BJ (cell line): ENCODE measurements at regions not wholly inside any gene's neighbourhood (a gene's known extent, or its start where the extent isn't known, plus 50 kb on each side); places are given as distances from the start of the nearest gene placed in this dataset.

Source experiments
- CTCF ChIA-PET: fragments of 350-600 bp; formaldehyde crosslinking; extraction: SDS; loops from one replicate; lab custom pipeline; 2021; ENCODE audit warnings: antibody characterized with exemption, inconsistent platforms; lab: Yijun Ruan, JAX
- POLR2A ChIA-PET: fragments of 300-600 bp; sonication (Branson Sonifier 250); formaldehyde crosslinking; extraction: SDS; loops from one replicate; lab custom pipeline; 2021; ENCODE audit warnings: antibody characterized with exemption; lab: Charles Lee
- DNase-seq: peaks from one replicate; pipeline ENCODE4 v3.0.0-alpha.2; 2011; ENCODE audit warnings: low read depth
- H3K27me3 ChIP-seq: 2 replicates; pipeline ENCODE4 v1.6.0; 2011; ENCODE audit warnings: low read length; ENCODE audit not compliant: control insufficient read depth, insufficient read depth
- H3K36me3 ChIP-seq: 2 replicates; pipeline ENCODE4 v1.5.1; 2011; ENCODE audit warnings: low read length; ENCODE audit not compliant: control insufficient read depth, insufficient read depth
- H3K4me3 ChIP-seq: 2 replicates; pipeline ENCODE4 v1.5.1; 2011; ENCODE audit warnings: low read depth, mild to moderate bottlenecking, control low read depth, low read length
- TF ChIP-seq, protein P1 (sequence below): IDR thresholded peaks from 2 replicates; pipeline ENCODE4 v1.5.1; 2011; ENCODE audit warnings: low read depth, mild to moderate bottlenecking, control low read depth, inconsistent platforms, low read length, moderate library complexity; ENCODE audit not compliant: insufficient read depth

DNA sequence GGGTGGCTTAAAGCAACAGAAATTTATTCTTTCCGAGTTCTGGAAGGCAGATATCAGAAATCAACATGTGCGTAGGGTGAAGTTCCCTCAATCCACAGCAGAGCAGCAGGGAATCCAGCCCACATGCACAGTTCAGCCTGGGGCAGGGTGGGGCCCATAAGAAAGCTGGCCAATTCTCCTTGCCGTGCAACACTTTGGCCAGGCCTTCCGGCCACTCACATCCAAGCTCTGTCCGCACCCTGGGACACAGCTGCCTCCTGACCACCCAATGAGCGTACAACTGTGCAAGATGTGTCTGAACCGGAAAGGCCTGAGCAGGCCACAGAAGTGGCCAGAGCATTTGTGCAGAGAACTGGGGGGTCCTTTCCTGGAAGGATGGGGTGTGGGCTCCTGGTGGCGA is 274.9 kb downstream of the GADD45G start:
- DNase-seq, result no peak
- ChIA-PET POLR2A (no interaction called here), CTCF (no interaction called here)
- Histone ChIP-seq H3K4me3 (no peak overlapping the region), H3K36me3 (no peaks in the 10 kb centered on the region), H3K27me3 (no peaks in the 10 kb centered on the region)
- TF ChIP-seq, protein P1, sequence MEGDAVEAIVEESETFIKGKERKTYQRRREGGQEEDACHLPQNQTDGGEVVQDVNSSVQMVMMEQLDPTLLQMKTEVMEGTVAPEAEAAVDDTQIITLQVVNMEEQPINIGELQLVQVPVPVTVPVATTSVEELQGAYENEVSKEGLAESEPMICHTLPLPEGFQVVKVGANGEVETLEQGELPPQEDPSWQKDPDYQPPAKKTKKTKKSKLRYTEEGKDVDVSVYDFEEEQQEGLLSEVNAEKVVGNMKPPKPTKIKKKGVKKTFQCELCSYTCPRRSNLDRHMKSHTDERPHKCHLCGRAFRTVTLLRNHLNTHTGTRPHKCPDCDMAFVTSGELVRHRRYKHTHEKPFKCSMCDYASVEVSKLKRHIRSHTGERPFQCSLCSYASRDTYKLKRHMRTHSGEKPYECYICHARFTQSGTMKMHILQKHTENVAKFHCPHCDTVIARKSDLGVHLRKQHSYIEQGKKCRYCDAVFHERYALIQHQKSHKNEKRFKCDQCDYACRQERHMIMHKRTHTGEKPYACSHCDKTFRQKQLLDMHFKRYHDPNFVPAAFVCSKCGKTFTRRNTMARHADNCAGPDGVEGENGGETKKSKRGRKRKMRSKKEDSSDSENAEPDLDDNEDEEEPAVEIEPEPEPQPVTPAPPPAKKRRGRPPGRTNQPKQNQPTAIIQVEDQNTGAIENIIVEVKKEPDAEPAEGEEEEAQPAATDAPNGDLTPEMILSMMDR, result no peak

- no peak overlapping the region for H3K4me3 ChIP-seq
- CTCF ChIA-PET, result no interaction called here
- TF ChIP-seq, protein P1, result no peak
Observed at GRCh38 chr9:89880161-89880560, 275.3 kb downstream of the GADD45G start.

DNA sequence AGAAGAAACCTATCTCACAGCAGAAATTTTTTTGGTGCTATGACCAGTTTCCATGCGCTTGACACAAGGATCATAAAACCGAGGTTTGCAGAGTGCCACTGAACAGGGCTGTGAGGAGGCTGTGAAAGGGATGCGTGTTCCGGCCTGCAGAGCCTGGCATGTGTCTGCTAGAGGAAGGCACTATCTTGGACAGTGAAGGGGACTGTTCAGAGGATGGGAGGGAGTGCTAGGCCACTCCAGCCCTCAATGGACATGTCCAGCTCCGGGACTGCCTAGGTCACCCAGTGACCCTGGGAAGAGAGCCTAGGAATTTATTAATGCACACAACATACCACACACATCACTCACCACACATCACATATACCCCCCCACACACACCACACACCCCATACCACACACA is 275.9 kb downstream of the GADD45G start:
- Histone ChIP-seq H3K27me3 (no peaks in the 10 kb centered on the region), H3K36me3 (no peaks in the 10 kb centered on the region), H3K4me3 (no peak overlapping the region)
- TF ChIP-seq, protein P1, result no peak
- CTCF ChIA-PET, result no interaction called here
- POLR2A ChIA-PET, result no interaction called here
- no peak for DNase-seq

More at GRCh38 chr9:89880161-89880560, 275.3 kb downstream of the GADD45G start:
- H3K27me3 ChIP-seq, result no peaks in the 10 kb centered on the region
- no peaks in the 10 kb centered on the region for H3K36me3 ChIP-seq
- DNase-seq, result no peak
- POLR2A ChIA-PET, result no interaction called here

GRCh38 chr9:89881431-89881830 is 276.6 kb downstream of the GADD45G start:
- TF ChIP-seq, protein P1, result no peak
- Histone ChIP-seq H3K27me3 (no peaks in the 10 kb centered on the region), H3K36me3 (no peaks in the 10 kb centered on the region), H3K4me3 (no peak overlapping the region)
- no peak for DNase-seq
- ChIA-PET POLR2A (no interaction called here), CTCF (no interaction called here)

GRCh38 chr9:89882930-89883361 is 278.1 kb downstream of the GADD45G start:
- no peaks in the 10 kb centered on the region for H3K27me3 ChIP-seq
- ChIA-PET CTCF (no interaction called here), POLR2A (no interaction called here)
- H3K36me3 ChIP-seq, result no peaks in the 10 kb centered on the region
- H3K4me3 ChIP-seq, result no peak overlapping the region
- TF ChIP-seq, protein P1, result no peak
- DNase-seq, result no peak
